ENCODE measurements at regions not wholly inside any gene's neighbourhood (a gene's known extent, or its start where the extent isn't known, plus 50 kb on each side); places are given as distances from the start of the nearest gene placed in this dataset.

DNA sequence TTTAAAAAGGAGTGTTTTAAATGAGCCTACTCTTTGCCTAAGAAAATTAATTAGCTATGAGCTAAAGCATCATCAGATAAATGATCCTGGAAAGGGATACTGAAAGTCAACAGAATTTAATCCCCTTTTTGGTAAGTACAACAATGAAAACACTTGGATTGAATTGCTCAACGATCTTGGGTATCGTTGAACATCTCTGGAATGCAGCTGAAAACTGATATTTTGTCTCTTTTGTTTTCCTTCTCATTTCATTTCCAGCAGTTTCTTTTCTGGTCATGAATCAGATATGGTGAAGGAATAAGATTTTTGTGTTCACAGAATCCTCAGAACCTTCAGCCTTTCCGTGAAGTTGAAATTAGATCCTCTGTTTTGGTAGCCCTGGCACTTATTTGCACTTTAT lies 771.2 kb downstream of the FSCB start:
- no peak for TF ChIP-seq KAT7 (CRISPR knock-in tag; IDR thresholded peaks at IDR 0.05; ENCODE audit: borderline replicate concordance)
- TF ChIP-seq ZNF207 (IDR thresholded peaks at IDR 0.05; ENCODE audit: borderline replicate concordance) = no peak
- no peak for TF ChIP-seq EED (CRISPR knock-in tag; IDR thresholded peaks at IDR 0.05)
- no peak for TF ChIP-seq MTERF4 (CRISPR knock-in tag; IDR thresholded peaks at IDR 0.05)
- no peak for TF ChIP-seq ELF4 (CRISPR knock-in tag; IDR thresholded peaks at IDR 0.05; ENCODE audit: borderline replicate concordance)
- TF ChIP-seq MYC (CRISPR knock-in tag; IDR thresholded peaks at IDR 0.05; ENCODE audit: borderline replicate concordance) = no peak
- TF ChIP-seq ZNF30 (CRISPR knock-in tag; IDR thresholded peaks at IDR 0.05) = no peak
- TF ChIP-seq ATF7 (IDR thresholded peaks at IDR 0.05) = no peak
- TF ChIP-seq ATF7 (CRISPR knock-in tag; IDR thresholded peaks at IDR 0.05) = no peak
- TF ChIP-seq ATF1 (CRISPR knock-in tag; IDR thresholded peaks at IDR 0.05) = no peak
- no peak for TF ChIP-seq ZIK1 (CRISPR knock-in tag; IDR thresholded peaks at IDR 0.05; ENCODE audit: borderline replicate concordance, low read depth)
- no peak for TF ChIP-seq ZNF224 (CRISPR knock-in tag; IDR thresholded peaks at IDR 0.05)
- TF ChIP-seq, protein P1, sequence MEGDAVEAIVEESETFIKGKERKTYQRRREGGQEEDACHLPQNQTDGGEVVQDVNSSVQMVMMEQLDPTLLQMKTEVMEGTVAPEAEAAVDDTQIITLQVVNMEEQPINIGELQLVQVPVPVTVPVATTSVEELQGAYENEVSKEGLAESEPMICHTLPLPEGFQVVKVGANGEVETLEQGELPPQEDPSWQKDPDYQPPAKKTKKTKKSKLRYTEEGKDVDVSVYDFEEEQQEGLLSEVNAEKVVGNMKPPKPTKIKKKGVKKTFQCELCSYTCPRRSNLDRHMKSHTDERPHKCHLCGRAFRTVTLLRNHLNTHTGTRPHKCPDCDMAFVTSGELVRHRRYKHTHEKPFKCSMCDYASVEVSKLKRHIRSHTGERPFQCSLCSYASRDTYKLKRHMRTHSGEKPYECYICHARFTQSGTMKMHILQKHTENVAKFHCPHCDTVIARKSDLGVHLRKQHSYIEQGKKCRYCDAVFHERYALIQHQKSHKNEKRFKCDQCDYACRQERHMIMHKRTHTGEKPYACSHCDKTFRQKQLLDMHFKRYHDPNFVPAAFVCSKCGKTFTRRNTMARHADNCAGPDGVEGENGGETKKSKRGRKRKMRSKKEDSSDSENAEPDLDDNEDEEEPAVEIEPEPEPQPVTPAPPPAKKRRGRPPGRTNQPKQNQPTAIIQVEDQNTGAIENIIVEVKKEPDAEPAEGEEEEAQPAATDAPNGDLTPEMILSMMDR (CRISPR knock-in tag; IDR thresholded peaks at IDR 0.05) = no peak
